Gastrocnemius medialis (tissue), 4 donors: ENCODE measurements at regions not wholly inside any gene's neighbourhood (a gene's known extent, or its start where the extent isn't known, plus 50 kb on each side); places are given as distances from the start of the nearest gene placed in this dataset.

Experiments used
- CTCF ChIP-seq, 5 experiments: fragments of 450-650 bp in 3 of 5; fragments of 200-600 bp in 2 of 5; sonication (generic) in 2 of 5; IDR thresholded peaks in 4 of 5; conservative IDR thresholded peaks in 1 of 5; 1 replicate in 4 of 5; 2 replicates in 1 of 5; pipeline ENCODE4 v1.5.1; 2016 to 2019; ENCODE audit warnings: antibody characterized with exemption in 5 of 5, mild to moderate bottlenecking in 3 of 5, moderate library complexity in 3 of 5
- POLR2A ChIP-seq, 2 donors: fragments of 450-650 bp; IDR thresholded peaks; one replicate each; pipeline ENCODE4 v1.6.1; 2017; ENCODE audit warnings: antibody characterized with exemption in 2 of 2, mild to moderate bottlenecking in 2 of 2, moderate library complexity in 2 of 2

- TF ChIP-seq CTCF (IDR thresholded peaks at IDR 0.05 in 4 of 5, conservative IDR thresholded peaks at IDR 0.05 in 1 of 5) (no peak), POLR2A (IDR thresholded peaks at IDR 0.05) (no peak)
Observed at GRCh38 chr7:112668561-112668960, 121.6 kb downstream of the TMEM168 start.
